GM12878 (cell line): ENCODE measurements at regions not wholly inside any gene's neighbourhood (a gene's known extent, or its start where the extent isn't known, plus 50 kb on each side); places are given as distances from the start of the nearest gene placed in this dataset.

Experiments
- ATAC-seq: fragments of 200-7000 bp; cut with Tn5 transposase; 3 replicates; pipeline ENCODE4 v1.9.1; 2020; ENCODE audit warnings: mild to moderate bottlenecking, moderate library complexity
- BruUV-seq: library from RNA; stranded (reverse); fragments of 400-500 nt; replicated peaks from 2 replicates; lab custom pipeline; 2021; lab: Mats Ljungman, UMichigan
- CTCF ChIA-PET: fragments of 300-600 bp; sonication (Branson Sonifier 250); formaldehyde crosslinking; extraction: SDS; loops from one replicate; lab custom pipeline; 2021; ENCODE audit warnings: inconsistent platforms; lab: Yijun Ruan, JAX
- POLR2A ChIA-PET: fragments of 350-600 bp; formaldehyde crosslinking; extraction: SDS; loops from one replicate; lab custom pipeline; 2021; ENCODE audit warnings: inconsistent platforms; lab: Charles Lee
- RAD21 ChIA-PET: fragments of 300-600 bp; sonication (Branson Sonifier 250); formaldehyde crosslinking; loops from one replicate; lab custom pipeline; 2023; ENCODE audit warnings: antibody characterized with exemption; ENCODE audit not compliant: unreplicated experiment; lab: Charles Lee
- SMC1A ChIA-PET: fragments of 300-600 bp; sonication (Branson Sonifier 250); formaldehyde crosslinking; loops from one replicate; lab custom pipeline; 2023; ENCODE audit not compliant: unreplicated experiment, uncharacterized antibody; lab: Charles Lee
- DNase-seq: peaks from one replicate; pipeline ENCODE4 v3.0.0-alpha.2; 2011; ENCODE audit warnings: low read depth, low spot score
- FAIRE-seq: peaks from 3 replicates; lab custom pipeline; 2011; peaks lifted over from hg19 to GRCh38; lab: Jason Lieb, UNC
- H2AFZ ChIP-seq: 2 replicates; pipeline ENCODE4 v1.6.0; 2011; ENCODE audit warnings: low read depth, low read length, control low read depth; ENCODE audit not compliant: control insufficient read depth
- H3K27ac ChIP-seq: 2 replicates; pipeline ENCODE4 v1.5.1; 2011; ENCODE audit warnings: control low read depth; ENCODE audit not compliant: control insufficient read depth, insufficient read depth
- H3K27me3 ChIP-seq, 2 experiments: replicated peaks in 1 of 2; 2 replicates each; pipeline versions ENCODE4 v1.6.0 to v1.6.1; 2011; ENCODE audit warnings: low read length in 1 of 2; ENCODE audit not compliant: control insufficient read depth in 2 of 2, insufficient read depth in 2 of 2
- H3K36me3 ChIP-seq, 2 experiments: 2 replicates each; pipeline ENCODE4 v1.5.1; 2011; ENCODE audit warnings: low read length in 1 of 2; ENCODE audit not compliant: control insufficient read depth in 2 of 2, insufficient read depth in 2 of 2
- H3K4me1 ChIP-seq: 2 replicates; pipeline ENCODE4 v1.6.1; 2011; ENCODE audit warnings: mild to moderate bottlenecking, low read length, moderate library complexity, mixed read lengths; ENCODE audit not compliant: control insufficient read depth, insufficient read depth
- H3K4me2 ChIP-seq: 2 replicates; pipeline ENCODE4 v1.6.0; 2011; ENCODE audit warnings: control low read depth; ENCODE audit not compliant: control insufficient read depth, insufficient read depth
- H3K4me3 ChIP-seq: fragments of 200-600 bp; sonication (generic); 2 replicates; pipeline ENCODE4 v1.5.1; 2016
- H3K79me2 ChIP-seq: 2 replicates; pipeline ENCODE4 v1.6.0; 2011; ENCODE audit warnings: low read length; ENCODE audit not compliant: control insufficient read depth, insufficient read depth
- H3K9ac ChIP-seq: 2 replicates; pipeline ENCODE4 v1.8.0; 2011; ENCODE audit warnings: low read length, control low read depth, mixed read lengths; ENCODE audit not compliant: control insufficient read depth, insufficient read depth
- H3K9me3 ChIP-seq: replicated peaks from 3 replicates; pipeline ENCODE4 v1.5.1; 2011; ENCODE audit warnings: mild to moderate bottlenecking, low read length; ENCODE audit not compliant: control insufficient read depth, insufficient read depth
- H4K20me1 ChIP-seq: 2 replicates; pipeline ENCODE4 v1.6.0; 2011; ENCODE audit not compliant: control insufficient read depth, insufficient read depth
- E2F8 ChIP-seq: fragments of 450-650 bp; IDR thresholded peaks from 2 replicates; pipeline ENCODE4 v1.6.1; 2018; ENCODE audit warnings: mild to moderate bottlenecking, low read depth, moderate library complexity; ENCODE audit not compliant: partially characterized antibody
- E4F1 ChIP-seq: fragments of 450-650 bp; IDR thresholded peaks from 2 replicates; pipeline ENCODE4 v1.6.1; 2018; ENCODE audit warnings: borderline replicate concordance, mild to moderate bottlenecking; ENCODE audit not compliant: partially characterized antibody
- FOXK2 ChIP-seq: fragments of 450-650 bp; IDR thresholded peaks from 2 replicates; pipeline ENCODE4 v1.6.1; 2017; ENCODE audit warnings: mild to moderate bottlenecking, moderate library complexity
- JUNB ChIP-seq: IDR thresholded peaks from 2 replicates; pipeline ENCODE4 v1.6.1; 2016; ENCODE audit warnings: antibody characterized with exemption, mild to moderate bottlenecking
- NFYA ChIP-seq: IDR thresholded peaks from 2 replicates; pipeline ENCODE4 v1.6.1; 2011; ENCODE audit warnings: low read depth, mild to moderate bottlenecking, low read length, improper control_type of control experiment, borderline replicate concordance
- NFYB ChIP-seq: IDR thresholded peaks from 2 replicates; pipeline ENCODE4 v1.6.1; 2011; ENCODE audit warnings: low read depth, mild to moderate bottlenecking, low read length, improper control_type of control experiment, moderate library complexity; ENCODE audit not compliant: insufficient read depth
- POLR2A ChIP-seq: IDR thresholded peaks from 2 replicates; pipeline ENCODE4 v1.6.1; 2011; ENCODE audit warnings: low read depth, mild to moderate bottlenecking, low read length
- RBBP5 ChIP-seq: fragments of 200-600 bp; sonication (generic); conservative IDR thresholded peaks from 2 replicates; pipeline ENCODE4 v1.6.1; 2016
- SIN3A ChIP-seq: IDR thresholded peaks from 2 replicates; pipeline ENCODE4 v1.6.1; 2012; ENCODE audit warnings: low read depth, low read length, improper control_type of control experiment
- STAT3 ChIP-seq: IDR thresholded peaks from 2 replicates; pipeline ENCODE4 v1.6.1; 2011; ENCODE audit warnings: low read depth, low read length, improper control_type of control experiment
- SUPT20H ChIP-seq: IDR thresholded peaks from 2 replicates; pipeline ENCODE4 v1.6.1; 2011; ENCODE audit warnings: low read depth, mild to moderate bottlenecking, low read length, moderate library complexity, borderline replicate concordance; ENCODE audit not compliant: control insufficient read depth
- ZZZ3 ChIP-seq: IDR thresholded peaks from 2 replicates; pipeline ENCODE4 v1.6.1; 2011; ENCODE audit warnings: low read depth; ENCODE audit not compliant: control insufficient read depth, insufficient read length
- WGBS: methylation state at CpG from one replicate; pipeline ENCODE4 v1.1.6; 2016; ENCODE audit warnings: low lambda C conversion rate; ENCODE audit not compliant: insufficient replicate concordance, insufficient coverage; ENCODE audit errors: missing lambda C conversion rate; 5-methylcytosine and 5-hydroxymethylcytosine counted together
- in situ Hi-C: fragments of 300-500 bp; cut with MboI; formaldehyde crosslinking; loops from 9 replicates; pipeline ENCODE4 v1.14.3; 2018; ENCODE audit warnings: mixed read lengths
- intact Hi-C: fragments of 100-400 bp; cut with micrococcal nuclease; formaldehyde crosslinking; loops from one replicate; pipeline ENCODE4 v1.14.2; 2022; ENCODE audit not compliant: unreplicated experiment

GRCh38 chr16:7074715-7075114 lies 257.9 kb upstream of the RBFOX1 start:
- WGBS = 50% methylated on average over 4 of the region's 4 CpGs
- Histone ChIP-seq H3K79me2 (no peaks in the 10 kb centered on the region), H3K27ac (no peak overlapping the region), H3K9ac (no peak overlapping the region), H3K4me1 (no peaks in the 10 kb centered on the region), H2AFZ (no peak overlapping the region), H3K4me2 (no peak overlapping the region), H4K20me1 (no peaks in the 10 kb centered on the region), H3K9me3 (no peaks in the 10 kb centered on the region; the same call in 2 of the 3 replicates), H3K36me3 (no peaks in the 10 kb centered on the region), H3K4me3 (no peak overlapping the region), H3K27me3 (no peaks in the 10 kb centered on the region)
- ChIA-PET POLR2A (no interaction called here), CTCF (no interaction called here), SMC1A (no interaction called here), RAD21 (no interaction called here)
- BruUV-seq = no TSS peak
- no peak for TF ChIP-seq E4F1
- no peak for TF ChIP-seq POLR2A
- no peak for TF ChIP-seq JUNB
- DNase-seq (no peak), ATAC-seq (no peak), FAIRE-seq (no peak)
- intact Hi-C loops (no loop called here), in situ Hi-C loops (no loop called here)

GRCh38 chr16:7057458-7057857 lies 275.2 kb upstream of the RBFOX1 start:
- ATAC-seq = no peak
- Histone ChIP-seq H3K27me3 (no peaks in the 10 kb centered on the region), H2AFZ (no peak overlapping the region), H3K4me3 (no peak overlapping the region), H3K9me3 (no peaks in the 10 kb centered on the region)
- RAD21 ChIA-PET = no interaction called here
- intact Hi-C loops = no loop called here
- TF ChIP-seq ZZZ3 = no peak
- TF ChIP-seq E2F8 = no peak
- no peak for TF ChIP-seq STAT3
- TF ChIP-seq RBBP5 = no peak
- TF ChIP-seq NFYB = no peak
- no peak for TF ChIP-seq FOXK2
- TF ChIP-seq NFYA = no peak
- TF ChIP-seq SUPT20H = no peak
- no peak for TF ChIP-seq JUNB
- no peak for TF ChIP-seq SIN3A
- TF ChIP-seq, all 136 proteins: peak for 0
- WGBS = 19% methylated on average over 5 of the region's 5 CpGs
- CTCF ChIA-PET = no interaction called here
- Histone ChIP-seq H3K36me3 (no peaks in the 10 kb centered on the region), H3K79me2 (no peaks in the 10 kb centered on the region), H3K4me1 (no peaks in the 10 kb centered on the region), H3K27ac (no peak overlapping the region), H3K4me2 (no peak overlapping the region), H3K9ac (no peak overlapping the region), H4K20me1 (no peaks in the 10 kb centered on the region)
- POLR2A ChIA-PET = no interaction called here
- DNase-seq = no peak
- in situ Hi-C loops = no loop called here
- SMC1A ChIA-PET = no interaction called here
- BruUV-seq = no TSS peak
- no peak for FAIRE-seq
